OCI-LY3 (cell line): ENCODE measurements at regions not wholly inside any gene's neighbourhood (a gene's known extent, or its start where the extent isn't known, plus 50 kb on each side); places are given as distances from the start of the nearest gene placed in this dataset.

Experiments used
- EZH2phosphoT487 ChIP-seq: fragments of 200-600 bp; shearing (Covaris generic); IDR thresholded peaks from 2 replicates; pipeline ENCODE4 v1.6.1; 2018; ENCODE audit warnings: antibody characterized with exemption, mixed run types, low read depth
- TF ChIP-seq, protein P1 (sequence below): fragments of 200-600, 300-600 bp; sonication (generic); IDR thresholded peaks from 2 replicates; pipeline ENCODE4 v1.5.1; 2014; ENCODE audit warnings: antibody characterized with exemption, low read length, low read depth

DNA sequence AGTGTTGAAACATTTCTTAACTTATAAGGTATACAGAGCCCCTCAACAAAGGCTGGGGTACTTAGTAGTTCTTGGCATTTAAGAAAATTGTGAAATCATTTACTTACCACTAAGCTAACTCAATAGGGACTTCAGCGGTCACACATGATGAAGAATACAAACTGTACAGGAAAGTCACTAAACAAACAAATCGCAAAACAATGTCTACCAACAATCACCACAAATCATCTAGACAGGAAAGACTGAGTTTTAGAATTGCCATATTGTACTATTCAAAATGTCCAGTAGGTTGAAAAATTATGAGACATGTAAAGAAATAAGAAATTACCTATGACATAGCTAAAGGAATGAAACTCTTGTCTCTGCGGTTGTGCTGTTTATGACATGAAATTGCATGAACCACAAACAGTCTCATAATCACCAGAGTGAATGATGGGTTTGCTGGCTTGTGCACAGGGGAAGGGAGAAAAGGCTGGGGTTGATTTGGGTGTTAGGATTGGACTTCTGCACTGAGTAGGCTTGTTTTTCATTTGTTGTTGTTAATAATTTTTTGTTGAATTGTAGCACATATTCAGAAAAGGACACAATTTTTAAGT, 441.1 kb upstream of the MON1B start:
- no peak for TF ChIP-seq EZH2phosphoT487
- TF ChIP-seq, protein P1, sequence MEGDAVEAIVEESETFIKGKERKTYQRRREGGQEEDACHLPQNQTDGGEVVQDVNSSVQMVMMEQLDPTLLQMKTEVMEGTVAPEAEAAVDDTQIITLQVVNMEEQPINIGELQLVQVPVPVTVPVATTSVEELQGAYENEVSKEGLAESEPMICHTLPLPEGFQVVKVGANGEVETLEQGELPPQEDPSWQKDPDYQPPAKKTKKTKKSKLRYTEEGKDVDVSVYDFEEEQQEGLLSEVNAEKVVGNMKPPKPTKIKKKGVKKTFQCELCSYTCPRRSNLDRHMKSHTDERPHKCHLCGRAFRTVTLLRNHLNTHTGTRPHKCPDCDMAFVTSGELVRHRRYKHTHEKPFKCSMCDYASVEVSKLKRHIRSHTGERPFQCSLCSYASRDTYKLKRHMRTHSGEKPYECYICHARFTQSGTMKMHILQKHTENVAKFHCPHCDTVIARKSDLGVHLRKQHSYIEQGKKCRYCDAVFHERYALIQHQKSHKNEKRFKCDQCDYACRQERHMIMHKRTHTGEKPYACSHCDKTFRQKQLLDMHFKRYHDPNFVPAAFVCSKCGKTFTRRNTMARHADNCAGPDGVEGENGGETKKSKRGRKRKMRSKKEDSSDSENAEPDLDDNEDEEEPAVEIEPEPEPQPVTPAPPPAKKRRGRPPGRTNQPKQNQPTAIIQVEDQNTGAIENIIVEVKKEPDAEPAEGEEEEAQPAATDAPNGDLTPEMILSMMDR: no peak
